ENCODE measurements at regions not wholly inside any gene's neighbourhood (a gene's known extent, or its start where the extent isn't known, plus 50 kb on each side); places are given as distances from the start of the nearest gene placed in this dataset.
"Not testable (repeated sequence)": the region's sequence is repeated elsewhere in the genome, so short reads cannot be mapped to it uniquely, and the experiment has no call there.

DNA sequence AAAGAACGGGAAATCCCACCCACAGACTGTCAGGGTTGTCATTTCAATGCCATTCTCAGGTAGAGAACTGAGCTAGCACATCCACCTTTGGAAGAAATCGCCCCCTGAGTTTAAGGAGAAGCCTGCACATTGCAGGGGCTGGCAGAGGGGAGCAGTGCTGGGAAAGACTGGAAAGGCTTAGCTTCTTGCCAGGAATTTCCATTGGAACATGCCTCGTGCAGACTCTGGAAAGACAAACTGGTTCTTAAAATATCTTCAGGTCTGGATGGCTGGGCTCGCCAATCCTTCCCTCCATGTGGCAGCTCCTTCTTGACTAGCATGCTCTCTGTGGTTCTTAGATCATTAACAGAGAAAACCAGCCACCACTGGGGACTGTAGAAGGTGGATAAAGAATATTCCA, 414.1 kb downstream of the TSHZ3 start:
- CTCF ChIA-PET (ENCODE audit: unreplicated experiment) = no interaction called here
- Histone ChIP-seq H3K4me2 (ENCODE audit: low read length) (no peak overlapping the region), H3K9me2 (ENCODE audit: insufficient read depth, low read length) (no peaks in the 10 kb centered on the region), H3K27ac (ENCODE audit: low read depth, low read length, poor library complexity, severe bottlenecking) (no peak overlapping the region), H2AFZ (ENCODE audit: low read length) (no peak overlapping the region), H3K36me3 (ENCODE audit: insufficient read depth, low read length) (no peaks in the 10 kb centered on the region), H3K9me3 (ENCODE audit: low read length) (no peaks in the 10 kb centered on the region), H3K4me1 (ENCODE audit: insufficient read depth, low read length, poor library complexity, severe bottlenecking) (no peaks in the 10 kb centered on the region), H3K4me3 (ENCODE audit: low read depth, low read length, poor library complexity, severe bottlenecking) (no peak overlapping the region), H3K79me2 (ENCODE audit: insufficient read depth, low read depth, low read length) (no peaks in the 10 kb centered on the region), H4K20me1 (ENCODE audit: insufficient read depth, low read length) (no peaks in the 10 kb centered on the region)
- TF ChIP-seq EZH2phosphoT487 (IDR thresholded peaks at IDR 0.05; ENCODE audit: borderline replicate concordance, low read depth, low read length) = no peak
- TF ChIP-seq, protein P1, sequence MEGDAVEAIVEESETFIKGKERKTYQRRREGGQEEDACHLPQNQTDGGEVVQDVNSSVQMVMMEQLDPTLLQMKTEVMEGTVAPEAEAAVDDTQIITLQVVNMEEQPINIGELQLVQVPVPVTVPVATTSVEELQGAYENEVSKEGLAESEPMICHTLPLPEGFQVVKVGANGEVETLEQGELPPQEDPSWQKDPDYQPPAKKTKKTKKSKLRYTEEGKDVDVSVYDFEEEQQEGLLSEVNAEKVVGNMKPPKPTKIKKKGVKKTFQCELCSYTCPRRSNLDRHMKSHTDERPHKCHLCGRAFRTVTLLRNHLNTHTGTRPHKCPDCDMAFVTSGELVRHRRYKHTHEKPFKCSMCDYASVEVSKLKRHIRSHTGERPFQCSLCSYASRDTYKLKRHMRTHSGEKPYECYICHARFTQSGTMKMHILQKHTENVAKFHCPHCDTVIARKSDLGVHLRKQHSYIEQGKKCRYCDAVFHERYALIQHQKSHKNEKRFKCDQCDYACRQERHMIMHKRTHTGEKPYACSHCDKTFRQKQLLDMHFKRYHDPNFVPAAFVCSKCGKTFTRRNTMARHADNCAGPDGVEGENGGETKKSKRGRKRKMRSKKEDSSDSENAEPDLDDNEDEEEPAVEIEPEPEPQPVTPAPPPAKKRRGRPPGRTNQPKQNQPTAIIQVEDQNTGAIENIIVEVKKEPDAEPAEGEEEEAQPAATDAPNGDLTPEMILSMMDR (conservative IDR thresholded peaks at IDR 0.05; ENCODE audit: low read length) = no peak
- DNase-seq (ENCODE audit: low spot score) = no peak
- intact Hi-C loops (cut with micrococcal nuclease; ENCODE audit: unreplicated experiment) = no loop called here
- no TSS peak for BruUV-seq (replicated peaks)
- POLR2A ChIA-PET = no interaction called here

- H2AFZ ChIP-seq (ENCODE audit: low read length); intact Hi-C loops (cut with micrococcal nuclease; ENCODE audit: unreplicated experiment); H3K9me3 ChIP-seq (ENCODE audit: low read length); H3K27ac ChIP-seq (ENCODE audit: low read depth, low read length, poor library complexity, severe bottlenecking); H3K4me1 ChIP-seq (ENCODE audit: insufficient read depth, low read length, poor library complexity, severe bottlenecking); DNase-seq (ENCODE audit: low spot score); H4K20me1 ChIP-seq (ENCODE audit: insufficient read depth, low read length); CTCF ChIA-PET (ENCODE audit: unreplicated experiment); H3K79me2 ChIP-seq (ENCODE audit: insufficient read depth, low read depth, low read length); H3K9me2 ChIP-seq (ENCODE audit: insufficient read depth, low read length); H3K4me3 ChIP-seq (ENCODE audit: low read depth, low read length, poor library complexity, severe bottlenecking); H3K36me3 ChIP-seq (ENCODE audit: insufficient read depth, low read length); H3K4me2 ChIP-seq (ENCODE audit: low read length); BruUV-seq (replicated peaks): not testable (repeated sequence)
- POLR2A ChIA-PET = interaction anchor here (0.8 kb wide), 1 partner anchor 102 kb away, joined by 3 read pairs; no protein-coding TSS in a partner anchor
These were observed 415.8 kb downstream of the TSHZ3 start for GRCh38 chr19:30933454-30933853.

GRCh38 chr19:30932854-30933253, 416.4 kb downstream of the TSHZ3 start:
- Histone ChIP-seq H3K9me3 (ENCODE audit: low read length) (no peaks in the 10 kb centered on the region), H3K79me2 (ENCODE audit: insufficient read depth, low read depth, low read length) (no peaks in the 10 kb centered on the region), H3K4me3 (ENCODE audit: low read depth, low read length, poor library complexity, severe bottlenecking) (no peak overlapping the region), H3K36me3 (ENCODE audit: insufficient read depth, low read length) (no peaks in the 10 kb centered on the region), H3K27ac (ENCODE audit: low read depth, low read length, poor library complexity, severe bottlenecking) (no peak overlapping the region), H3K9me2 (ENCODE audit: insufficient read depth, low read length) (no peaks in the 10 kb centered on the region), H2AFZ (ENCODE audit: low read length) (no peak overlapping the region), H4K20me1 (ENCODE audit: insufficient read depth, low read length) (no peaks in the 10 kb centered on the region), H3K4me1 (ENCODE audit: insufficient read depth, low read length, poor library complexity, severe bottlenecking) (no peaks in the 10 kb centered on the region), H3K4me2 (ENCODE audit: low read length) (no peak overlapping the region)
- DNase-seq (ENCODE audit: low spot score) = no peak
- ChIA-PET CTCF (ENCODE audit: unreplicated experiment) (no interaction called here), POLR2A (interaction anchor here (0.6 to 0.8 kb wide), 2 partner anchors 50 to 101 kb away, joined by 3 read pairs; no protein-coding TSS in a partner anchor)
- BruUV-seq (replicated peaks) = no TSS peak
- intact Hi-C loops (cut with micrococcal nuclease; ENCODE audit: unreplicated experiment) = no loop called here
- TF ChIP-seq EZH2phosphoT487 (IDR thresholded peaks at IDR 0.05; ENCODE audit: borderline replicate concordance, low read depth, low read length) = no peak
- TF ChIP-seq, protein P1 (conservative IDR thresholded peaks at IDR 0.05; ENCODE audit: low read length) = no peak
